HG03095 (cell line): ENCODE measurements at regions not wholly inside any gene's neighbourhood (a gene's known extent, or its start where the extent isn't known, plus 50 kb on each side); places are given as distances from the start of the nearest gene placed in this dataset.
"Not testable (repeated sequence)": the region's sequence is repeated elsewhere in the genome, so short reads cannot be mapped to it uniquely, and the experiment has no call there.

Experiments used
- ATAC-seq: cut with Tn5 transposase; IDR thresholded peaks from one replicate; pipeline ENCODE4 v1.9.1; 2021; ENCODE audit warnings: moderate library complexity; ENCODE audit not compliant: unreplicated experiment

DNA sequence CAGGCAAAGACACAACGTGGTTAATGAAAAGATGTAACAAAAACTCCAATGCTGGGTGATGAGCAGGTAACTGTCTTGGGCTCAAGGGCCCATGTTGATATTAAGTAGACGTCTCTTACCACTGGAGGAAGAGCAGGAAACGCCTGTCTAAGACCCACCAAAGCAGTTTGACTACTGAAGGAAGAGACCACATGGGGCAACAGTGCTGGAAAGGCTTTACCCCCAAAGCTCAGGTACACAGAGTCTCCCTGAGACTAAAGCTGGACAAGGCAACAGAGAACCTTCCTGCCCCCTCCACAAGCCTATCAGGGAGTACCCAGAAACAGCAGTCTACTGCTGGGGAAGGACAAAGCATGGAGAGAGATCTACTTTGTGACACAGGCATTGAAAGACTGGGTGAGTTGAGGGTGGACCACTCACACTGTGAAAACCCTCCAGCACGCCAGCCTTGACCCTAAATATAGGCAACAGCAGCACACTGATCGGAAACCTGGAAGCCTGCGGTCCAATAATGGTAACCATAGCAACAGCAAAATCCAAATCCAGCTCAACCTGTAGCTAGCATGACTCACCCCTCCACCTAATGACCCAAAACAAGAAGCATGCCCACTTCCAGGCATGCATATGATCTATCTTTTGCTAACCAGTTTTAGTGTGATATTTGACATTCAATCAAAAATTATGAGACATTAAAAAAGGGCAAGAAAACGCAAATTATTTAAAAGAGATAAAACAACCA lies 270.5 kb upstream of the SDK2 start:
- no peak for ATAC-seq

DNA sequence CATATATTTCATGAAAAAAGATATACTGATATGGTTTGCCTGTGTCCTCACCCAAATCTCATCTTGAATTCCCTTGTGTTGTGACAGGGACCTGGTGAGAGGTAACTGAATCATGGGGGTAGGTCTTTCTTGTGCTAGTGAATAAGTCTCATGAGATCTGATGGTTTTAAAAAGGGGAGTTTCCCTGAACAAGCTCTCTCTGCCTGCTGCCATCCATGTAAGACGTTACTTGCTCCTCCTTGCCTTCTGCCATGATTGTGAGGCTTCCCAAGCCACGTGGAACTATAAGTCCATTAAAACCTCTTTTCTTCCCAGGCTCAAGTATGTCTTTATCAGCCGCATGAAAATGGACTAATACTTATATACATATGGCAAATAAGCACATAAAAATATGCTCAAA lies 274.8 kb upstream of the SDK2 start:
- not testable (repeated sequence) for ATAC-seq

DNA sequence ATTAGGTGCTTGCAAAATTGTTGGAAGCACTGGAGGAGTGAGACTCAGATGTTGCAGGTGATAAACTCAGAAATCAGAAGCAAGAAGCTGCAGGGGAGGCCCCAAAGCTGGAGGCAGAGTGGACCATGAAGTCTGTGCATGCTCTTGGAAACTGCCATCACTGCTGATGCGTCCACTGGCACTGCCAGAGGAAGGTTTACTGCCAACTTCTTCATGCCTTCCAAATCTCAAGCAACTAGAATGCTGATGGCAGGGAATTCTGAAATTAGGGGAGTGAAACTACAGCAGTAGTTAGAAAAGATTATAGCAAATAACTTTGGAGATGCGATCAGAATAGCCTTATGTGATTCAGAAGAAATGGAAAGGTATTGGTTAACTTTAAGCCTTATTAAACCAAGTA lies 277.1 kb upstream of the SDK2 start:
- no peak for ATAC-seq

DNA sequence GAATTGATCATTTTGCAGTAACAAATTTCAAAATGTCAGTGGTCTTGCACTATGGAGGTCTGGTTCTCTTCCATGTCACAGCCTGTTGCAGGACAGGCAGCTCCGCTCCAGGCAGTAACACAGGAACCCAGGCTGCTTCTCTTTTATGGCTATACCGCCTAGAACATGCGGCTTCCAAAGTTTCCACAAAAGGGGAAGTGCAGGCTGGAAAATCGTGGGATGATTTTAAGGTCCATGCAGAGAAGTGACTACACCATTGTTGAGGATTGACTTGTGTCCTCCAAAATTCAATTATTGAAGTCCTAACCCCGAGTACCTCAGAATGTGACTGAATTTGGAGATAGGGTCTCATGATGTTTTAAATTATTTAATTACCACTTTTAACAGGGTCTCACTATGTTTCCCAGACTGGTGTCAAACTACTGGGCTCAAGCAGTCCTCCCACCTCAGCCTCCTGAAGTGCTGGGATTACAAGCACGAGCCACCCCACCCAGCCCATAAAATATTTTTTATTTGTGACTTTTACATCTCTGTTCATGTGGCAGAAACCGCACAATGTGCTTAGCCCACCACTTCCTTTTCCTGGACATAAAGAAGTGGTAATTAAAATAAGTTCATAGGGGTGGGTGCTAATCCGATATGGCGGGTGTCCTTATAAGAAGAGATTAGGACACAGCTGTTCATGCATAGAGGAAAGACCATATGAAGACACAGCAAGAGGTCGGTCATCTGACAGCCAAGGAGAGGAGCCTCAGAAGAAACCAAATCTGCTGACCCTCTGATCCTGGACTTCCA lies 279.2 kb upstream of the RPL38 start:
- ATAC-seq, result no peak

DNA sequence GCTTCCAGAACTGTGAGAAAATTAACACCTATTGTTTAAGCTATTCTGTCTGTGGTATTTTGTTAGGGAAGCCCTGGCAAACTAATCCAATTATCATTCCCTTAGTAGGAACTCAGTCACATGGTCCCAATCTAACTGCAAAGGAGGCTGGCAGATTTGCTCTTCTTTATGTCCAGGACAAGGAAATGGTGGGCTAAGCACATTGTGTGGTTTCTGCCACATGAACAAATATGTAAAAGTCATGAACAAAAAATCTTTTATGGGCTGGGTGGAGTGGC lies 278.6 kb upstream of the RPL38 start:
- no peak for ATAC-seq

DNA sequence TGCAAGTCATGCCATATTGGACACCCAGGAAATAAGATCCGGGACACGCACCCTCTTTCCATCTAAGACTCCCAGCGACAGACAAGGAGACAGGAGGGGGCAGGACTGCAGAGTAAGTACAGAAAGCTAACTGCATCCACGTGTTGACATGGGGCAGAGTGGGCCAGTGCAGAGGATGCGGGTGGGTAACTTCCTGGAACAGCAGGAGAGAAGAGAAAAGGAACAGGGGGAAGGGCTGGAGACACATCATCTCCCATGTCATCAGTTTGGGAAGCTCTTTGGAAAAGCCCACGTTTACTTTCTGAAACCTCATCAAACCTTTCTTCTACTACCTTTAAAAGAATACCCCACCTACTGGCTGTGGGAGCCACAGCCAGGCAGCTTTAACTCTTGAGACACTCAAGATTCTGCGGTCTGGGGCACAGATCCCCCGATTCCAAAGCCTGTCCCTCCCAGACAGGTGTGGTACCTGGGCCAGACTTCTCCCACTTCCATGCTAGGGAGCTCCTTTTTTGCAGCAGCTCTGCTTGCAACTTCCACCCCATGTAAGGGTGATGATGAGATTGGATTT lies 273.5 kb upstream of the RPL38 start:
- ATAC-seq, result no peak

DNA sequence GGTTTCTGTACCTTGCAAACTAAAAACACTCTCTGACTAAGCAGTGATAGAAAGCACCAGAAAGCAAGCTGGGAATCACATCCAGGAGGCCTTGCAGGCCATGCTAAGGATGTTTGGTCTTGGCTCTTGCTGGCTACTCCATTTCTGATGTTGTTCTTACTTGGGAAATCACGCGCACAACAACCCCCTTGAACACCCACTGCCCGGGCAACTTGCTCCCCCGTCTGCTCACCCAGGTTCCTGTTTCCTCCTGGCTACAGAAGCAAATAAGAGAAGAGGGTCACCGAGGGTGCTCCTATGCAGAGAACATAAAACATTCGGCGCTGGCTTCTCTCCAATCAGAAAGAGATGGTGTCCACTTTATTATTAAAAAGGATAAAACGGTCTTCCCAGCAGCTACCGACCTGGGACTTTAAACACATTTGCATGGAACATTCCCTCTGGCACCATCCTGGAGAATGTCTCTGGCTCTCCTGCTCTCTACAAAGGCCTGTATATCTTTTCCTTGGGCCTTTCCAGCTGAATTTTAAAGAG lies 271.2 kb upstream of the RPL38 start:
- no peak for ATAC-seq

DNA sequence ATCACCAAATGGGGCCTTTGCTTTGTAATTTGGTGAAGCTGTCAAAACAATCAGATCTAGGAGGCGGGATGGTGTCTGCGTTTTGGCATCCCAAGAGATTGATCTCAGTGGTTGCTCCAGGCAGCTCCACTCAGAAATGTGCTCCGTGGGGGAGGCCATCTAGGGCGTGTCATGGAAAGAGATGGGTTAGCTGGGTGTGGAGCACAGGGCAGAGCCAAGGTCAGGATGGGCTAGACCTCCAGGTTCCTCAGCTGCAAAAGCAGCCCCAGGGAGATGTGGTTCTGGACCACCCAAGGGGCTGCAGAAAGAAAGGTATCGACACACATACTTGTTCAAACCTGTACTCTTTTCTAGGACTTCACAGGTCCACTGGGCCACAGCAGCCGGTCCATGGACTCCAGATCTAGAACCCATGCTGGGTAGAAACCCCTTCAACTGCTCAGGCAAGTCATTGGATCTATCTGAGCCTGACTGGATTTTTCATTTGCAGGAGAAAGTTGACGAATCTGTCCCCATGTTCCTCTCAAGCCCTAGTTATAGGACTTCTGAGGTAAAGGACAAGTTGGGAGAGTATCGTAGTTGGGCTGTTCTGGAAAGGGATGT lies 270.2 kb upstream of the RPL38 start:
- ATAC-seq, result no peak

DNA sequence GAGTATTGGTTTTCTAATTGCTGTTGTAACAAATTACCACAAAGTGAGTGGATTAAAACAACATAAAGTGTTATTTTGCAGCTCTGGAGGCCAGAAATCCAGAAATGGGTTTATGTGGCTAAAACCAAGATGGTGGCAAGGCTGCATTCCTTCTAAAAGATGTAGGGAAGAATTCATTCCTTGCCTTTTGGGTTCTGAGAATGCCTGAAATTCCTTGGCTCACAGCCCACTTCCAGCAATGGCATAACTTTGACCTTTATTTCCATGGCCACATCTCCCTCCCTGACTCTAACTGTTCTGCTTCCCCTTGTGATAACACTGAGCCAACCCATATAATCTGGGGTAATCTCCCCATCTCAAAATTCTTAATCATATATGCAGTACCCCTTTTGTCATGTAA lies 269.6 kb upstream of the RPL38 start:
- ATAC-seq, result no peak

DNA sequence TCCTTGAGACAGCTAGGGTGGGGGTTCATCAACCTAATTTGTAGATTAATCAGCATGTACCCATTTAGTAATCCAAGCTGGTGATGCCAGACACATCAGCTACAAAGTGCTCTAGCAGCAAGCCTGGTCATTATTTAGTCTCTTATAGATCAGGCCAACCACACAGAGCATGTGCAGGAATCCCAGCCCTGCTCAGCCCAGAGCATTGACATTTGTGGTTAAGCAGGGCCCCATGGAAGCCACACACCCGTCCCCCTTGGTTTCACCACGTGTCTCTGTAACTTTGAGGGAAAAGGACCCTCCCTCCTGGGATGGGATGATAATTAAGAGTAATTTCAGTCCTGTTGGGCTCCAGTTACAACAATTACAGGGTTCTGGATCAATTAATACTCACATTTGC lies 268.8 kb upstream of the RPL38 start:
- no peak for ATAC-seq

DNA sequence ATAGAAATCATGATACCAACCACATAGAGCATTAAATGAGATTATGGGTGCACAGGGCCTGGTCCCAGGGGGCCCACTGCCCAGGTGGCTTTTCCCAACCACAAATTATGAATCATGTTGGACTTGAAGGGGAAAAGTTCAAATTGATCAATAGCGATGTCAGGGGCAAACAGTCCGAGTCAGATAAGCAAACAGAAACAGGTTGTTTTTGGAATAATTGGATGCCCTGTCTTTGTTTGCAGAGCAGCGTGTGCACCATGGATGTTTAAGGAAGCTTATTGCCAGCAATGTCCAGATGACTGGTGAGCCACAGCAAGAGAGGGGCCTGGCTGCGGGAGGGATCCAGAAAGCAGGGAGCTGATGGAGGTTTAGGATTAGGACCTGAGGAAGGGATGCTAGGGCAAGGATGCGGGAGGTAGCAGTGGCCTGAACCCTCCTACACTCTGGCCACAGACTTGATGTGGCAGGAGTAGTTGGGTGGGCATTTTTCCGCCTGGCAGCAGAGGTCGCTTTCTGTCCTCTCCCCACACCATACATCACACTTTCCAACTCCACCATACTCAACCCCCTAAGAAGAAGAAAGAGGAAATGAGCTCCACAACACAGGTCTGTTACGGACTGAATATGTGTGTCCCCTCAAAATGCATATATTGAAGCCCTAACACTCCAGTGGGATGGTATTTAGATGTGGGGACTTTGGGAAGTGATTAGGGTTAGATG lies 266.4 kb upstream of the RPL38 start:
- no peak for ATAC-seq

DNA sequence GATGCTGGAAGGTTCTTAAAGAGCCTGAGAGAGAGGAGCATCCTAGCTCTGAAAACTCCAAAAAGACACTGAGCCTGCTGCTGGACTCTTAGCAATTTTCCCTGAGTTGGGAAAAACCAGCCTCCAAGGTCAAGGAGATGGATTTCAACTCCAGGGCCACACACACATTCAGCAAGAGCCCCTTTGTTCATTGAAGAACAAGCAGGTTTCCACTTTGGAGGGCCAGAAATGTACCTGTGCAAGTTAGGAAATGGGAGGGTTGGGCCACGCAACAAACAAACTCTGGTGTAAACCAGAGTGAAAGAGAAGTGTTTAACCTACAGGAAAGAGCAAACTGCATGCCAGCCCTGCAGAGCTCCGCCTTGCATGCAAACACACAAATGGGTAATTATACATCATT lies 264.8 kb upstream of the RPL38 start:
- no peak for ATAC-seq

DNA sequence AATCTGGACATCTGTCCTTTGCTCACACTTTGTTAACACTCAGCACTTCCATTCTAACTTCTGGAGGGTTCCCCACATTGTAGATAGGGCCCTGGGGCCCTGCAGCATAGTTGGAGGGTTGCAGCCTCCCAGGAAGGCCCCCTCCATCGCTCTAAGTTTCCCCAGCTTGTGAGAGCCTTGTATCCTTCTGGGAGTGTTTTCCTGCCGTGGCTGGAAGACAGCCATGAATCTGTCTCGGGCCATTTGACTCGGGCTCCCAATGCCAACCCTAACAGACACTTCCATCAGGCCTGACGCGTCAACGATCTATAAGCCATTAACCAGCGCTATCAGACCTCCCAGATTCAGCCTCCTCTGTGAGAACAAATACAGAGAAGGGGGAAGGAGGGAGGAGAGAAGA lies 263.7 kb upstream of the RPL38 start:
- no peak for ATAC-seq

DNA sequence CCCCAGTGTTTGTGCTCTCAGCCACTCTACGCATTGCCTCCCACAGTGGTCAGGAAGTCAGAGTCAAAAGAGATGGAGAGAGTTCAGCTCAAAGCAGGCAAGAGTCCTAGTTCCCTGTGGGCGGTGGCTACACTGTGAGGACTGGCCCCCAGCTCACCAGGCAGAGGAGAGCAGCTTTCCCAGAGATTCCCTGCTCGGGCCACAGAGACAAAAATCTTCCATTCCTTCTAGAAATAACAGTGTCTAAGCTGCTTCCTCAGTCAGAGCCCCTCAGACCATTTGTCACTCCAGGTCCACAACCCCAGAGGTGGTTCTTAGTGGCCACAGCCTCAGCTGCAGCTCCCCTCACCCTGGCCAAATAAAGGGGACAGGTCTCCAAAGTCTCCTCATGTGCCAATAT lies 263.0 kb upstream of the RPL38 start:
- no peak for ATAC-seq

DNA sequence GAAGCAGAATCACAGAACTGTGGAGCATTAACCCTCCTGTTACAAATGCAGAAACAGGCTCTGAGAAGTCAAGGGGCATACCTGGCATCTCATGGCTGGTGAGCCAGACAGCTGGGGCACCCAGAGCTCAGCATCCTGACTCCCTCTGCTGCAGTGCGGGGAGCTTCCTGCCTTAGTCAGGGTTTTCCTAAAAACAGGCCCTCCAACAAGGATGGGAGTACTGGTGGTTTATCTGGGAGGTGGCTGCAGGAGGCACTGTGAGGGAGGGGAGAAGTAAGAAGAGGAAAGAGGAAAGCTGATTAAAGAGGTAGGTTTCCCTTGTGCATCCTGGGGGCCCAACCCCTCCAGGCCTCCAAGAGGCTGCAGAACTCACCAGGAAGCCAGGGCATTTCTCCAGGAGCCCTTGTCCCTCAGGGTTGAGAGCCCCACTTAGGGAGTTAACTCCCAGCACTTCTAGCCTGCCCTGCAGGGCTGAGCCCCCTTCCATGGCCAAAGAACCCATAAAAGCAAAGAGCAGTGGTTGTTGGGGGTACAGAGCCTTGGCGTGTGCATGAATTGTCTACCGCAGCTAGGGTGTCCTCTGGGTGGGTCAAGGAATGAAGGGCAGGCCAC lies 261.5 kb upstream of the RPL38 start:
- no peak for ATAC-seq

DNA sequence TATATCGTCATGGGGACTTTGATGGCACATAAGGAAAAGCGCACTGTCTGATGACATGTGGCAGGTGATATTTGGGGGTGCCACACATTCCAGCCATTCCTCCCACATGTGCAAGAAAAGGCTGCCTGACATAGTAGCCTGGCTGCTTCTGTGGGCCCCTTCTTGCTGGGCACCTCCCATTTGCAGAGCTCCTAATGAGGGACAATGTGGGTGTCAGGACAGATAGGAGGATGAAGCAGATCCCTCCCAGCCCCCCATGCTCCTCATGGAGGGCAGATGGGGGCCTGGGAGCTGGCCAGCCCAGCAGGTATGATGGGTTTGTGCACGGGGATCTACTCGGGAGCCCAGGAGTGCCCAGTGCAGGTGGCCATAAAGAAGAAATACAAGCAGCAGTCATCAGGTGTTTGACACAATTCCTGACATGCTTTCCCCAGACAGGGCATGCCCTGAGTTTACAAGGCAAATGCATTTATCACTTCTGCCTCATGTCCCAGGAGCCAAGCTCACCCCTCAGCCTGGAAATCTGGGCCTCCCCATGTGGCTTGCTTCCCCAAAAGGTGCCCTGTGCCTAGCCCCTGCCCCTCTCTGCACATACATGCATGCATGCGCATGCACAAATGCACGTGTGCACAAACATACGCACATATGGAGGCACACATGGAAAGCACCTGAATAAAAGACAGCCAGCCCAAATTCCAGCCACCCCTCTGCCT lies 260.6 kb upstream of the RPL38 start:
- ATAC-seq, result no peak

DNA sequence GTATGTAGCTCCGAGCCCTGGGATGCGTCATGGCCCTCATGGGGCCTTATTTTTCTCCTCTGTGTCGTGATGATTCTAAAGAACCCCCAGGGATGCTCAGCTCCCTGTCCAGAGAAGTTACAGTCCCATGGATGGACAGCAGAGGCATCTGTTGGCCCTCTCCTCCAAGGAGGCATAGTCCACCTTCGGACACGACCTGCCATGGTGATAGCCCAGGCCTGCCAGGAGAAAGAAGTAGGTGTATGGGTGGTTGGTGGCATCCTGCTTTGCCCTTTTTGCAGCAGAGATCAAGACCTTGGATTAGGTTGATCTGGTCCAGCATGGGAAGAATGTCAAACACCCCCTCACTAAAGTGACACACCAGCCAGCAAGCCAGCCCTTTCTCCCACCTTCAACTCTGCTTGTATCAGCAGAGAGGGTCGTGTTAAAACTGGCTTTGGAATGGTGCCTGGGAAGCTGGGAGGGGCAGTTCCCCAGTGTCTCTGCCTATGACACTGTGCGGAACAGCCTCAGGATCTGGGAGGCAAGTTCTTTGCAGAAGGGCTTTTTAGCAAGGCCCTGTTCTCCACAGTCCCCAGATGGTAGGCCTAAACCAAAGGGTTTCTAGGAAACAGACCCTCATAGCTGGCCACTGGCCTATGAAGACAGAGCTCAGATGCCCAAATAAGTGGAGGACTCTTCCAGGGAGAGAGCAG lies 259.9 kb upstream of the RPL38 start:
- ATAC-seq, result no peak

DNA sequence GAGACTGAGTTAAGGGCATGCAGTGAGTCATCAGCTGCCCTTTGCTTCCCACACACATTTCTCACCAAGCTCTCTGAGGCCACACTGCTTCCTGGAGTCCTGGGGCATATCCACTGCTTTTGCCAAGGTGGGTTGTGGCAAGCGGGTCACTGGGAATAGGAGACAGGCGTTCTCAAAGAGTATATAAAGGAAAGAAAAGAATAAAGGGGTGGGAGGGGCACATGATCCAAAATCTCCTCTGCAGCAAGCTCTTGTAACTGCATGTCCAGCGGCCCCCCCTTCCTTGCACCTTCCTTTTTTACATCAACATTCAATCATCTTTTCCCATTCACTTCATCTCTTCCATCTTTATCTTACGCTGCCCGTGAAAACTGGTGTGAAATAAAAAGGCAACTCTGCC lies 259.1 kb upstream of the RPL38 start:
- no peak for ATAC-seq

DNA sequence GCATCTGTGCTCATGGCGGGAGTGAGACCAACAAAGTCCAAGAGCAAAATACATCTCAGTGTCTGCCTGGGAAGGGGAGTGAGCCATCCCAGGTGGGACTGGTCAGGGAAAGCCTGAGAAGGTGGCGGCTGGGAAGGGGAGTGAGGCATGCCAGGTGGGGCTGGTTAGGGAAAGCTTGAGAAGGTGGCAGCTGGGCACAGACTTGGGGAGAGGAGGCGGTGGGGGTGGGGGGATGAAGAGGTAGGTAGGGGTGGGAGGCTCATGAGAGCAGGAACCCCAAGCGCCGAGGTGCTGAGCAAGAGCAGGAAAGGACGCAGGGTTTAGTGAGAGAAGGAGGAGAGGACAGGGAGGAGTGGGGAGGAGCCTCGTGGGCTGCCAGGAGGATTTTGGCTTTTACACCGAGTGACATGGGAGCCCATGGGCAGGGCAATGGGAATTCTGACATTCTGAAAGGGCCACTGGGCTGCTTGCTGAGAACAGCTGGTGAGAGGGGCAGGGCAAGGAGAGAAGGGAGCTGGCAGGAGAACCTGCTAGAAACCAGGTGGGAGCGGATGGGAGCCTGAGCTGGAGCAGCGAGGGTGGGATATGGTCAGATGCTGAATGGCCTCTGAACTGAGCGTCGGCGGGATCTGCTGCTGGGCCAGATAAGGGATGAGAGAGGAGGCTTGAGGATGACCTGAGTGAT lies 256.1 kb upstream of the RPL38 start:
- no peak for ATAC-seq
